B cell (primary cell): ENCODE measurements at regions not wholly inside any gene's neighbourhood (a gene's known extent, or its start where the extent isn't known, plus 50 kb on each side); places are given as distances from the start of the nearest gene placed in this dataset.

Experiments
- ATAC-seq: fragments of 200-7000 bp; cut with Tn5 transposase; one replicate; pipeline ENCODE4 v1.10.0; 2021; ENCODE audit warnings: low read depth, mild to moderate bottlenecking, moderate number of reproducible peaks, moderate library complexity
- CTCF ChIA-PET: fragments of 350-600 bp; sonication (Branson Sonifier 250); formaldehyde crosslinking; loops from one replicate; lab custom pipeline; 2021; ENCODE audit warnings: antibody characterized with exemption, inconsistent platforms; lab: Charles Lee
- POLR2A ChIA-PET: fragments of 350-600 bp; sonication (Branson Sonifier 250); formaldehyde crosslinking; loops from one replicate; lab custom pipeline; 2021; ENCODE audit warnings: antibody characterized with exemption; lab: Charles Lee
- DNase-seq: peaks from one replicate; pipeline ENCODE4 v3.0.0; 2013
- H2AFZ ChIP-seq: 2 replicates; pipeline ENCODE4 v1.6.1; 2012; ENCODE audit warnings: mild to moderate bottlenecking, low read depth, low read length; ENCODE audit not compliant: insufficient read depth, poor library complexity, severe bottlenecking
- H3K27ac ChIP-seq, 2 donors: 1 replicate in 1 of 2; 2 replicates in 1 of 2; pipeline ENCODE4 v1.5.1; 2012 to 2013; ENCODE audit warnings: low read length in 2 of 2, mild to moderate bottlenecking in 2 of 2, moderate library complexity in 1 of 2
- H3K27me3 ChIP-seq, 4 experiments: fragments of 200-600 bp in 1 of 4; sonication (generic) in 1 of 4; replicated peaks in 1 of 4; 1 replicate in 2 of 4; 2 replicates in 2 of 4; pipeline versions ENCODE4 v1.6.1 to v1.7.0; 2013 to 2016; ENCODE audit warnings: low read length in 3 of 4, mild to moderate bottlenecking in 2 of 4, mixed read lengths in 1 of 4, moderate library complexity in 1 of 4; ENCODE audit not compliant: insufficient read depth in 4 of 4, control insufficient read depth in 3 of 4; ENCODE audit errors: control extremely low read depth in 1 of 4
- H3K36me3 ChIP-seq, 2 experiments: replicated peaks in 1 of 2; 1 replicate in 1 of 2; 2 replicates in 1 of 2; pipeline versions ENCODE4 v1.6.1 to v1.7.1; 2013; ENCODE audit warnings: low read length in 1 of 2; ENCODE audit not compliant: insufficient read depth in 2 of 2, control insufficient read depth in 1 of 2; ENCODE audit errors: control extremely low read depth in 1 of 2, extremely low read depth in 1 of 2
- H3K4me1 ChIP-seq, 2 donors: fragments of 200-600 bp in 1 of 2; sonication (generic) in 1 of 2; 1 replicate in 1 of 2; 2 replicates in 1 of 2; pipeline versions ENCODE4 v1.5.1 to v1.6.1; 2013 to 2017; ENCODE audit warnings: low read length in 2 of 2; ENCODE audit not compliant: control insufficient read depth in 2 of 2, insufficient read depth in 2 of 2
- H3K4me2 ChIP-seq: replicated peaks from 2 replicates; pipeline ENCODE3; 2012; ENCODE audit warnings: mild to moderate bottlenecking, low read depth, low read length; ENCODE audit not compliant: poor library complexity, severe bottlenecking
- H3K4me3 ChIP-seq, 5 experiments: fragments of 200-600 bp in 1 of 5; sonication (generic) in 1 of 5; 1 replicate in 3 of 5; 2 replicates in 2 of 5; pipeline versions ENCODE4 v1.5.1 to v1.7.0; 2011 to 2016; ENCODE audit warnings: low read length in 4 of 5, mild to moderate bottlenecking in 4 of 5, low read depth in 2 of 5, control low read depth in 1 of 5, moderate library complexity in 1 of 5; ENCODE audit not compliant: insufficient read depth in 1 of 5; ENCODE audit errors: control extremely low read depth in 1 of 5, extremely low read depth in 1 of 5
- H3K79me2 ChIP-seq: fragments of 200-600 bp; sonication (generic); one replicate; pipeline ENCODE4 v1.6.0; 2016; ENCODE audit warnings: low read length; ENCODE audit not compliant: control insufficient read depth, insufficient read depth
- H3K9ac ChIP-seq: fragments of 200-600 bp; sonication (generic); 2 replicates; pipeline ENCODE4 v1.6.1; 2017; ENCODE audit warnings: mild to moderate bottlenecking, low read length, moderate library complexity
- H3K9me3 ChIP-seq, 3 donors: one replicate each; pipeline versions ENCODE4 v1.6.1 to v1.7.1; 2013; ENCODE audit warnings: low read length in 2 of 3; ENCODE audit not compliant: control insufficient read depth in 2 of 3, insufficient read depth in 1 of 3; ENCODE audit errors: control extremely low read depth in 1 of 3
- H4K20me1 ChIP-seq: 2 replicates; pipeline ENCODE4 v1.6.0; 2012; ENCODE audit warnings: mild to moderate bottlenecking, low read length; ENCODE audit not compliant: insufficient read depth, control insufficient read depth, poor library complexity, severe bottlenecking
- H3K27ac Mint-ChIP-seq: one replicate; pipeline ENCODE4 v1.8.0; 2021; ENCODE audit warnings: mixed read lengths
- H3K27me3 Mint-ChIP-seq: one replicate; pipeline ENCODE4 v1.8.0; 2021; ENCODE audit warnings: mixed read lengths
- H3K4me1 Mint-ChIP-seq: one replicate; pipeline ENCODE4 v1.8.0; 2021; ENCODE audit warnings: mixed read lengths
- H3K4me3 Mint-ChIP-seq: one replicate; pipeline ENCODE4 v1.8.0; 2021; ENCODE audit warnings: mixed read lengths
- H3K9me3 Mint-ChIP-seq: one replicate; pipeline ENCODE4 v1.8.0; 2022; ENCODE audit warnings: mixed read lengths; ENCODE audit not compliant: insufficient read depth
- CTCF ChIP-seq: fragments of 200-600 bp; IDR thresholded peaks from one replicate; pipeline ENCODE4 v1.8.0; 2022; ENCODE audit warnings: antibody characterized with exemption, mild to moderate bottlenecking
- EZH2 ChIP-seq: IDR thresholded peaks from 2 replicates; pipeline ENCODE4 v1.6.1; 2012; ENCODE audit warnings: borderline replicate concordance, low read depth, mild to moderate bottlenecking, moderate library complexity, low read length; ENCODE audit not compliant: insufficient read depth, poor library complexity, severe bottlenecking
- WGBS: methylation state at CpG from one replicate; pipeline ENCODE4 v1.1.5; 2013; ENCODE audit warnings: missing lambda C conversion rate; ENCODE audit not compliant: insufficient coverage; 5-methylcytosine and 5-hydroxymethylcytosine counted together
- intact Hi-C: fragments of 100-400 bp; cut with micrococcal nuclease; formaldehyde crosslinking; loops from one replicate; pipeline ENCODE4 v1.10.0; 2022

GRCh38 chr2:18830962-18831361 is 241.6 kb upstream of the NT5C1B start:
- Histone ChIP-seq H3K9ac (no peak overlapping the region), H4K20me1 (no peaks in the 10 kb centered on the region), H3K27ac (no peak overlapping the region), H3K27me3 (no peaks in the 10 kb centered on the region), H3K4me3 (no peak overlapping the region), H3K4me2 (no peak overlapping the region), H3K4me1 (no peaks in the 10 kb centered on the region), H2AFZ (no peak overlapping the region), H3K79me2 (no peaks in the 10 kb centered on the region), H3K9me3 (no peaks in the 10 kb centered on the region), H3K36me3 (no peaks in the 10 kb centered on the region)
- Mint-ChIP-seq H3K9me3 (no peaks in the 10 kb centered on the region), H3K4me3 (no peak overlapping the region), H3K27me3 (no peaks in the 10 kb centered on the region), H3K27ac (no peak overlapping the region), H3K4me1 (no peaks in the 10 kb centered on the region)
- intact Hi-C loops, result no loop called here
- WGBS, result no CpG with 5 or more reads among the region's 1 CpG
- TF ChIP-seq CTCF (no peak), EZH2 (no peak)
- ATAC-seq (no peak), DNase-seq (no peak)
- CTCF ChIA-PET, result no interaction called here
- POLR2A ChIA-PET, result no interaction called here

- H3K4me1 ChIP-seq, result no peaks in the 10 kb centered on the region
- Mint-ChIP-seq H3K27ac (no peak overlapping the region), H3K4me3 (no peak overlapping the region), H3K27me3 (no peaks in the 10 kb centered on the region), H3K9me3 (no peaks in the 10 kb centered on the region), H3K4me1 (no peaks in the 10 kb centered on the region)
- intact Hi-C loops, result no loop called here
- H3K79me2 ChIP-seq, result no peaks in the 10 kb centered on the region
- H3K4me3 ChIP-seq, result no peak overlapping the region
- no peak overlapping the region for H3K4me2 ChIP-seq
- H3K36me3 ChIP-seq, result no peaks in the 10 kb centered on the region
- ATAC-seq (no peak), DNase-seq (no peak)
- WGBS, result no CpG with 5 or more reads among the region's 1 CpG
- no peak overlapping the region for H3K27ac ChIP-seq
- no peaks in the 10 kb centered on the region for H4K20me1 ChIP-seq
- no peaks in the 10 kb centered on the region for H3K9me3 ChIP-seq
- ChIA-PET CTCF (no interaction called here), POLR2A (no interaction called here)
- H3K27me3 ChIP-seq, result no peaks in the 10 kb centered on the region
- no peak overlapping the region for H3K9ac ChIP-seq
- H2AFZ ChIP-seq, result no peak overlapping the region
- TF ChIP-seq CTCF, result no peak
- no peak for TF ChIP-seq EZH2
These were observed 240.6 kb upstream of the NT5C1B start for GRCh38 chr2:18829976-18830375.
